MM.1S (cell line): ENCODE measurements at regions not wholly inside any gene's neighbourhood (a gene's known extent, or its start where the extent isn't known, plus 50 kb on each side); places are given as distances from the start of the nearest gene placed in this dataset.

Source experiments
- EZH2 ChIP-seq: fragments of 300-600 bp; sonication (generic); optimal IDR thresholded peaks from 2 replicates; pipeline ENCODE3; 2017; ENCODE audit warnings: low read depth, mild to moderate bottlenecking, antibody characterized with exemption, low read length, mixed read lengths
- TF ChIP-seq, protein P1 (sequence below): fragments of 300-600 bp; sonication (generic); IDR thresholded peaks from 2 replicates; pipeline ENCODE4 v1.5.1; 2016; ENCODE audit warnings: antibody characterized with exemption, low read length, mixed read lengths

DNA sequence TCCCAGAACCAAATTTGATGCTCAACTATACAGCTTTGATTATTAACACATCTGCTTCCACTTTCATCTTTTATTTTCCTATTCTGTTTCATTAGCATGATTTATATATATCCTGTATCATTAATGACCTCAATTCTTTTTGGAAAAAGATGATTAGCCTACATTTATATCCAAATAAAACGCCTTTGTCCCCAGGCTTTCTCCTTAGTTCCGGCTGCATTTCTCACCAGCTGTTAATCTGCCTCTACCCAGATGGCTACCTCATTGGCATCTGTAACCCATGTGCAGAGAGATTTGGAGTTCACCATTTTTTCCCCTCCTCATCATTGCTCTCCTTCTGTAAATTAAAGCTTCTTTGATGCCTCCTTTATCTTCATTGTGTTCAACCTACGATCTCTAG, 336.8 kb upstream of the RGS6 start:
- TF ChIP-seq, protein P1, sequence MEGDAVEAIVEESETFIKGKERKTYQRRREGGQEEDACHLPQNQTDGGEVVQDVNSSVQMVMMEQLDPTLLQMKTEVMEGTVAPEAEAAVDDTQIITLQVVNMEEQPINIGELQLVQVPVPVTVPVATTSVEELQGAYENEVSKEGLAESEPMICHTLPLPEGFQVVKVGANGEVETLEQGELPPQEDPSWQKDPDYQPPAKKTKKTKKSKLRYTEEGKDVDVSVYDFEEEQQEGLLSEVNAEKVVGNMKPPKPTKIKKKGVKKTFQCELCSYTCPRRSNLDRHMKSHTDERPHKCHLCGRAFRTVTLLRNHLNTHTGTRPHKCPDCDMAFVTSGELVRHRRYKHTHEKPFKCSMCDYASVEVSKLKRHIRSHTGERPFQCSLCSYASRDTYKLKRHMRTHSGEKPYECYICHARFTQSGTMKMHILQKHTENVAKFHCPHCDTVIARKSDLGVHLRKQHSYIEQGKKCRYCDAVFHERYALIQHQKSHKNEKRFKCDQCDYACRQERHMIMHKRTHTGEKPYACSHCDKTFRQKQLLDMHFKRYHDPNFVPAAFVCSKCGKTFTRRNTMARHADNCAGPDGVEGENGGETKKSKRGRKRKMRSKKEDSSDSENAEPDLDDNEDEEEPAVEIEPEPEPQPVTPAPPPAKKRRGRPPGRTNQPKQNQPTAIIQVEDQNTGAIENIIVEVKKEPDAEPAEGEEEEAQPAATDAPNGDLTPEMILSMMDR, result no peak
- no peak for TF ChIP-seq EZH2
